Endothelial cell of umbilical vein (primary cell): ENCODE measurements at regions not wholly inside any gene's neighbourhood (a gene's known extent, or its start where the extent isn't known, plus 50 kb on each side); places are given as distances from the start of the nearest gene placed in this dataset.

Source experiments
- BruUV-seq: library from RNA; stranded (reverse); fragments of 400-500 nt; replicated peaks from 2 replicates; lab custom pipeline; 2021; lab: Mats Ljungman, UMichigan
- CTCF ChIA-PET: fragments of 300-600, 350-600 bp; sonication (Branson Sonifier 250); formaldehyde crosslinking; loops from one replicate; lab custom pipeline; 2021; ENCODE audit warnings: antibody characterized with exemption, inconsistent platforms; lab: Charles Lee
- POLR2A ChIA-PET: fragments of 300-600, 350-600 bp; sonication (Branson Sonifier 250); formaldehyde crosslinking; loops from one replicate; lab custom pipeline; 2021; ENCODE audit warnings: antibody characterized with exemption, inconsistent platforms; lab: Charles Lee
- DNase-seq: peaks from one replicate; pipeline ENCODE4 v3.0.0-alpha.2; 2011; ENCODE audit warnings: low read depth, low spot score
- FAIRE-seq: peaks from 2 replicates; lab custom pipeline; 2011; peaks lifted over from hg19 to GRCh38; lab: Jason Lieb, UNC
- H2AFZ ChIP-seq: 2 replicates; pipeline ENCODE4 v1.6.0; 2012; ENCODE audit warnings: low read depth, low read length, control low read depth, inconsistent platforms
- H3K27ac ChIP-seq: 2 replicates; pipeline ENCODE4 v1.5.1; 2011; ENCODE audit warnings: low read depth, mild to moderate bottlenecking, control low read depth, low read length, moderate library complexity; ENCODE audit not compliant: insufficient read depth
- H3K27me3 ChIP-seq, 2 experiments: 2 replicates each; pipeline versions ENCODE4 v1.6.0 to v1.6.1; 2011; ENCODE audit warnings: low read length in 2 of 2, mixed read lengths in 1 of 2; ENCODE audit not compliant: control insufficient read depth in 2 of 2, insufficient read depth in 2 of 2
- H3K36me3 ChIP-seq, 2 experiments: 2 replicates in 1 of 2; 3 replicates in 1 of 2; pipeline ENCODE4 v1.5.1; 2011; ENCODE audit warnings: low read length in 2 of 2, mild to moderate bottlenecking in 1 of 2, moderate library complexity in 1 of 2; ENCODE audit not compliant: control insufficient read depth in 2 of 2, insufficient read depth in 2 of 2; ENCODE audit errors: extremely low read depth in 1 of 2
- H3K4me1 ChIP-seq: 3 replicates; pipeline ENCODE4 v1.5.1; 2011; ENCODE audit warnings: mild to moderate bottlenecking, low read length; ENCODE audit not compliant: control insufficient read depth, insufficient read depth; ENCODE audit errors: extremely low read depth
- H3K4me2 ChIP-seq: 2 replicates; pipeline ENCODE4 v1.6.1; 2011; ENCODE audit warnings: low read length, control low read depth, mixed read lengths; ENCODE audit not compliant: insufficient read depth
- H3K4me3 ChIP-seq, 3 experiments: fragments of 200-600 bp in 1 of 3; sonication (generic), shearing (Covaris generic) in 1 of 3; replicated peaks in 1 of 3; 2 replicates each; pipeline ENCODE4 v1.5.1; 2011 to 2016; ENCODE audit warnings: control low read depth in 3 of 3, low read length in 3 of 3, mild to moderate bottlenecking in 2 of 3, inconsistent platforms in 1 of 3, low read depth in 1 of 3, moderate library complexity in 1 of 3; ENCODE audit not compliant: insufficient read depth in 1 of 3
- H3K79me2 ChIP-seq: 2 replicates; pipeline ENCODE4 v1.6.0; 2012; ENCODE audit warnings: low read length, inconsistent platforms; ENCODE audit not compliant: control insufficient read depth, insufficient read depth
- H3K9ac ChIP-seq: replicated peaks from 2 replicates; pipeline ENCODE3; 2011; ENCODE audit warnings: low read length, control low read depth; ENCODE audit not compliant: insufficient read depth; ENCODE audit errors: extremely low read depth
- H3K9me1 ChIP-seq: replicated peaks from 3 replicates; pipeline ENCODE4 v1.6.0; 2011; ENCODE audit warnings: mild to moderate bottlenecking, low read length; ENCODE audit not compliant: control insufficient read depth, insufficient read depth; ENCODE audit errors: extremely low read depth
- H3K9me3 ChIP-seq: replicated peaks from 2 replicates; pipeline ENCODE4 v1.5.1; 2012; ENCODE audit warnings: low read length, inconsistent platforms; ENCODE audit not compliant: control insufficient read depth, insufficient read depth
- H4K20me1 ChIP-seq: replicated peaks from 2 replicates; pipeline ENCODE3; 2011; ENCODE audit warnings: mild to moderate bottlenecking, low read length; ENCODE audit not compliant: control insufficient read depth, insufficient read depth; ENCODE audit errors: extremely low read depth
- EZH2 ChIP-seq: IDR thresholded peaks from 2 replicates; pipeline ENCODE4 v1.6.1; 2012; ENCODE audit warnings: borderline replicate concordance, low read depth, mild to moderate bottlenecking, moderate library complexity, low read length, inconsistent platforms; ENCODE audit not compliant: severe bottlenecking
- FOS ChIP-seq: IDR thresholded peaks from 2 replicates; pipeline ENCODE4 v1.6.1; 2011; ENCODE audit warnings: mild to moderate bottlenecking, low read length, moderate library complexity, borderline replicate concordance; ENCODE audit not compliant: insufficient read depth
- GATA2 ChIP-seq: IDR thresholded peaks from 2 replicates; pipeline ENCODE4 v1.7.0; 2011; ENCODE audit warnings: low read depth, mild to moderate bottlenecking, moderate library complexity, mixed read lengths, low read length; ENCODE audit not compliant: insufficient read length, insufficient read depth
- JUN ChIP-seq: IDR thresholded peaks from 2 replicates; pipeline ENCODE4 v1.6.1; 2011; ENCODE audit warnings: borderline replicate concordance, low read depth; ENCODE audit not compliant: insufficient read length, insufficient read depth
- MYC ChIP-seq: IDR thresholded peaks from one replicate; pipeline ENCODE4 v1.6.1; 2011; ENCODE audit warnings: mild to moderate bottlenecking, low read depth, low read length
- POLR2A ChIP-seq: IDR thresholded peaks from 2 replicates; pipeline ENCODE4 v1.6.1; 2012; ENCODE audit warnings: low read depth, mild to moderate bottlenecking, control low read depth, low read length
- POLR2AphosphoS5 ChIP-seq: IDR thresholded peaks from 2 replicates; pipeline ENCODE4 v1.6.1; 2012; ENCODE audit warnings: low read depth, mild to moderate bottlenecking, control low read depth, low read length, moderate library complexity; ENCODE audit not compliant: insufficient read depth
- dilution Hi-C: fragments of 300-500 bp; cut with MboI; formaldehyde crosslinking; loops from one replicate; pipeline ENCODE4 v1.15.0; 2019; ENCODE audit warnings: low sequenced_read_pairs; ENCODE audit not compliant: extremely low pct_ligation_motif_present
- intact Hi-C: fragments of 100-400 bp; cut with micrococcal nuclease; formaldehyde crosslinking; loops from one replicate; pipeline ENCODE4 v1.10.0; 2022
- TF ChIP-seq, protein P1 (sequence below), 2 donors: IDR thresholded peaks; 1 replicate in 1 of 2; 2 replicates in 1 of 2; pipeline ENCODE4 v1.5.1; 2011; ENCODE audit warnings: low read length in 2 of 2, mild to moderate bottlenecking in 2 of 2, moderate library complexity in 2 of 2, control low read depth in 1 of 2, inconsistent platforms in 1 of 2, low read depth in 1 of 2; ENCODE audit not compliant: insufficient read depth in 1 of 2; ENCODE audit errors: extremely low read depth in 1 of 2
- TF ChIP-seq, protein P2 (sequence below): IDR thresholded peaks from 2 replicates; pipeline ENCODE4 v1.6.1; 2011; ENCODE audit not compliant: insufficient read depth, insufficient read length

- Histone ChIP-seq H3K4me1 (no peaks in the 10 kb centered on the region), H3K4me3 (no peak overlapping the region), H2AFZ (no peak overlapping the region), H3K79me2 (no peaks in the 10 kb centered on the region), H3K36me3 (no peaks in the 10 kb centered on the region), H3K9ac (no peak overlapping the region), H3K4me2 (no peak overlapping the region), H3K27me3 (no peaks in the 10 kb centered on the region), H3K9me1 (no peaks in the 10 kb centered on the region), H4K20me1 (no peaks in the 10 kb centered on the region), H3K9me3 (no peaks in the 10 kb centered on the region), H3K27ac (no peak overlapping the region)
- ChIA-PET POLR2A (no interaction called here), CTCF (no interaction called here)
- TF ChIP-seq, protein P1, sequence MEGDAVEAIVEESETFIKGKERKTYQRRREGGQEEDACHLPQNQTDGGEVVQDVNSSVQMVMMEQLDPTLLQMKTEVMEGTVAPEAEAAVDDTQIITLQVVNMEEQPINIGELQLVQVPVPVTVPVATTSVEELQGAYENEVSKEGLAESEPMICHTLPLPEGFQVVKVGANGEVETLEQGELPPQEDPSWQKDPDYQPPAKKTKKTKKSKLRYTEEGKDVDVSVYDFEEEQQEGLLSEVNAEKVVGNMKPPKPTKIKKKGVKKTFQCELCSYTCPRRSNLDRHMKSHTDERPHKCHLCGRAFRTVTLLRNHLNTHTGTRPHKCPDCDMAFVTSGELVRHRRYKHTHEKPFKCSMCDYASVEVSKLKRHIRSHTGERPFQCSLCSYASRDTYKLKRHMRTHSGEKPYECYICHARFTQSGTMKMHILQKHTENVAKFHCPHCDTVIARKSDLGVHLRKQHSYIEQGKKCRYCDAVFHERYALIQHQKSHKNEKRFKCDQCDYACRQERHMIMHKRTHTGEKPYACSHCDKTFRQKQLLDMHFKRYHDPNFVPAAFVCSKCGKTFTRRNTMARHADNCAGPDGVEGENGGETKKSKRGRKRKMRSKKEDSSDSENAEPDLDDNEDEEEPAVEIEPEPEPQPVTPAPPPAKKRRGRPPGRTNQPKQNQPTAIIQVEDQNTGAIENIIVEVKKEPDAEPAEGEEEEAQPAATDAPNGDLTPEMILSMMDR (IDR thresholded peaks at IDR 0.05; ENCODE audit: extremely low read depth in 1 of 2, insufficient read depth in 1 of 2, low read depth in 1 of 2, low read length in 2 of 2): no peak
- no peak for TF ChIP-seq POLR2A
- TF ChIP-seq EZH2: no peak
- TF ChIP-seq JUN: no peak
- no peak for TF ChIP-seq MYC
- TF ChIP-seq, protein P2, sequence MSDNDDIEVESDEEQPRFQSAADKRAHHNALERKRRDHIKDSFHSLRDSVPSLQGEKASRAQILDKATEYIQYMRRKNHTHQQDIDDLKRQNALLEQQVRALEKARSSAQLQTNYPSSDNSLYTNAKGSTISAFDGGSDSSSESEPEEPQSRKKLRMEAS: no peak
- no peak for TF ChIP-seq POLR2AphosphoS5
- no peak for TF ChIP-seq FOS
- TF ChIP-seq GATA2: no peak
- intact Hi-C loops (no loop called here), dilution Hi-C loops (no loop called here)
- FAIRE-seq (no peak), DNase-seq (no peak)
- BruUV-seq: no TSS peak
Measured at GRCh38 chr7:113519472-113519871, 399.3 kb downstream of the PPP1R3A start.
